PC-9 (cell line): ENCODE measurements at regions not wholly inside any gene's neighbourhood (a gene's known extent, or its start where the extent isn't known, plus 50 kb on each side); places are given as distances from the start of the nearest gene placed in this dataset.

Experiments used
- CTCF ChIP-seq: fragments of 200-600 bp; sonication (generic); conservative IDR thresholded peaks from 2 replicates; pipeline ENCODE4 v1.6.1; 2017; ENCODE audit warnings: mixed run types, antibody characterized with exemption, mild to moderate bottlenecking, moderate library complexity
- EZH2 ChIP-seq: fragments of 200-600 bp; sonication (generic); IDR thresholded peaks from 2 replicates; pipeline ENCODE4 v1.8.0; 2017; ENCODE audit warnings: antibody characterized with exemption, low read depth

GRCh38 chr22:48925450-48925849 is 902.2 kb downstream of the BRD1 start:
- TF ChIP-seq CTCF (no peak), EZH2 (no peak)
